ENCODE measurements at regions not wholly inside any gene's neighbourhood (a gene's known extent, or its start where the extent isn't known, plus 50 kb on each side); places are given as distances from the start of the nearest gene placed in this dataset.

GRCh38 chr12:114131824-114132223, 165.7 kb upstream of the RBM19 start:
- Histone ChIP-seq H3K4me1 (ENCODE audit: low read length) (no peaks in the 10 kb centered on the region), H3K36me3 (replicated peaks; ENCODE audit: low read depth, low read length) (no peaks in the 10 kb centered on the region), H3K9me3 (ENCODE audit: insufficient read depth, low read length) (no peaks in the 10 kb centered on the region), H3K27me3 (ENCODE audit: low read depth, low read length) (peaks cover 19% of the 10 kb centered on the region), H3K4me3 (ENCODE audit: low read length) (no peak overlapping the region), H3K9ac (ENCODE audit: low read length) (no peak overlapping the region), H3K79me2 (ENCODE audit: low read length) (no peaks in the 10 kb centered on the region), H3K27ac (ENCODE audit: low read length) (no peak overlapping the region), H4K20me1 (ENCODE audit: insufficient read depth, low read length) (no peaks in the 10 kb centered on the region), H2AFZ (ENCODE audit: low read depth, low read length) (no peak overlapping the region), H3K4me2 (ENCODE audit: low read length) (no peak overlapping the region)
- no peak for TF ChIP-seq EZH2phosphoT487 (IDR thresholded peaks at IDR 0.05; ENCODE audit: low read depth)
- no peak for TF ChIP-seq CTCF (IDR thresholded peaks at IDR 0.05; ENCODE audit: low read depth, low read length)

GRCh38 chr12:114123108-114123507, 157.0 kb upstream of the RBM19 start:
- H4K20me1 ChIP-seq (ENCODE audit: insufficient read depth, low read length): no peaks in the 10 kb centered on the region
- H3K9me3 ChIP-seq (ENCODE audit: insufficient read depth, low read length): no peaks in the 10 kb centered on the region
- H2AFZ ChIP-seq (ENCODE audit: low read depth, low read length): no peak overlapping the region
- TF ChIP-seq EZH2phosphoT487 (IDR thresholded peaks at IDR 0.05; ENCODE audit: low read depth): no peak
- no peak for TF ChIP-seq CTCF (IDR thresholded peaks at IDR 0.05; ENCODE audit: low read depth, low read length)
- no peak overlapping the region for H3K4me2 ChIP-seq (ENCODE audit: low read length)
- no peak overlapping the region for H3K9ac ChIP-seq (ENCODE audit: low read length)
- H3K27me3 ChIP-seq (ENCODE audit: low read depth, low read length): peaks cover 24% of the 10 kb centered on the region
- no peak overlapping the region for H3K4me3 ChIP-seq (ENCODE audit: low read length)
- H3K36me3 ChIP-seq (replicated peaks; ENCODE audit: low read depth, low read length): no peaks in the 10 kb centered on the region
- no peak overlapping the region for H3K27ac ChIP-seq (ENCODE audit: low read length)
- H3K79me2 ChIP-seq (ENCODE audit: low read length): no peaks in the 10 kb centered on the region
- H3K4me1 ChIP-seq (ENCODE audit: low read length): no peaks in the 10 kb centered on the region

GRCh38 chr12:114122016-114122415, 155.9 kb upstream of the RBM19 start:
- no peaks in the 10 kb centered on the region for H3K9me3 ChIP-seq (ENCODE audit: insufficient read depth, low read length)
- no peaks in the 10 kb centered on the region for H4K20me1 ChIP-seq (ENCODE audit: insufficient read depth, low read length)
- H3K27ac ChIP-seq (ENCODE audit: low read length): no peak overlapping the region
- H3K36me3 ChIP-seq (replicated peaks; ENCODE audit: low read depth, low read length): no peaks in the 10 kb centered on the region
- H3K79me2 ChIP-seq (ENCODE audit: low read length): no peaks in the 10 kb centered on the region
- no peak overlapping the region for H3K4me3 ChIP-seq (ENCODE audit: low read length)
- TF ChIP-seq EZH2phosphoT487 (IDR thresholded peaks at IDR 0.05; ENCODE audit: low read depth): no peak
- TF ChIP-seq CTCF (IDR thresholded peaks at IDR 0.05; ENCODE audit: low read depth, low read length): no peak
- H2AFZ ChIP-seq (ENCODE audit: low read depth, low read length): no peak overlapping the region
- H3K9ac ChIP-seq (ENCODE audit: low read length): no peak overlapping the region
- H3K4me1 ChIP-seq (ENCODE audit: low read length): no peaks in the 10 kb centered on the region
- H3K27me3 ChIP-seq (ENCODE audit: low read depth, low read length): peaks cover 27% of the 10 kb centered on the region
- H3K4me2 ChIP-seq (ENCODE audit: low read length): no peak overlapping the region

GRCh38 chr12:114119316-114119715, 153.2 kb upstream of the RBM19 start:
- H3K27ac ChIP-seq (ENCODE audit: low read length): no peak overlapping the region
- no peaks in the 10 kb centered on the region for H3K79me2 ChIP-seq (ENCODE audit: low read length)
- H3K27me3 ChIP-seq (ENCODE audit: low read depth, low read length): peaks cover 22% of the 10 kb centered on the region

More at GRCh38 chr12:114119316-114119715, 153.2 kb upstream of the RBM19 start:
- H3K4me2 ChIP-seq (ENCODE audit: low read length): no peak overlapping the region
- H3K9me3 ChIP-seq (ENCODE audit: insufficient read depth, low read length): no peaks in the 10 kb centered on the region
- H3K4me1 ChIP-seq (ENCODE audit: low read length): no peaks in the 10 kb centered on the region
- H3K9ac ChIP-seq (ENCODE audit: low read length): no peak overlapping the region
- no peak overlapping the region for H2AFZ ChIP-seq (ENCODE audit: low read depth, low read length)
- H4K20me1 ChIP-seq (ENCODE audit: insufficient read depth, low read length): no peaks in the 10 kb centered on the region
- no peak overlapping the region for H3K4me3 ChIP-seq (ENCODE audit: low read length)
- no peaks in the 10 kb centered on the region for H3K36me3 ChIP-seq (replicated peaks; ENCODE audit: low read depth, low read length)
- TF ChIP-seq CTCF (IDR thresholded peaks at IDR 0.05; ENCODE audit: low read depth, low read length) (no peak), EZH2phosphoT487 (IDR thresholded peaks at IDR 0.05; ENCODE audit: low read depth) (no peak)

All from OCI-LY3 (cell line).